ENCODE measurements at regions not wholly inside any gene's neighbourhood (a gene's known extent, or its start where the extent isn't known, plus 50 kb on each side); places are given as distances from the start of the nearest gene placed in this dataset.
A peak's percentile ranks its signal among the peaks of the same experiment; 100 is the strongest.

- no peak for DNase-seq (ENCODE audit: low spot score)
- ChIA-PET CTCF (no interaction called here), POLR2A (ENCODE audit: low non-redundant PET) (no interaction called here)
- H3K27ac ChIP-seq: no peak overlapping the region
- no peak for TF ChIP-seq CTCF (conservative IDR thresholded peaks at IDR 0.05; ENCODE audit: low read depth)
These were observed 461.6 kb downstream of the RASEF start for GRCh38 chr9:82601293-82601771.

GRCh38 chr9:82604947-82605656, 457.8 kb downstream of the RASEF start:
- no peak overlapping the region for H3K27ac ChIP-seq
- ChIA-PET CTCF (interaction anchor here (0.6 to 1.9 kb wide), 5 partner anchors 17 to 1149 kb away, joined by 3 to 10 read pairs (median 6); no protein-coding TSS in a partner anchor), POLR2A (ENCODE audit: low non-redundant PET) (no interaction called here)
- no peak for TF ChIP-seq CTCF (conservative IDR thresholded peaks at IDR 0.05; ENCODE audit: low read depth)
- DNase-seq (ENCODE audit: low spot score): no peak

GRCh38 chr9:82605657-82606031, 457.3 kb downstream of the RASEF start:
- no peak for DNase-seq (ENCODE audit: low spot score)
- no peak overlapping the region for H3K27ac ChIP-seq
- ChIA-PET CTCF (interaction anchor here (0.6 to 1.9 kb wide), 6 partner anchors 18 to 1150 kb away, joined by 3 to 10 read pairs (median 5); no protein-coding TSS in a partner anchor), POLR2A (ENCODE audit: low non-redundant PET) (no interaction called here)
- TF ChIP-seq CTCF (conservative IDR thresholded peaks at IDR 0.05; ENCODE audit: low read depth): no peak

- H3K27ac ChIP-seq: no peak overlapping the region
- POLR2A ChIA-PET (ENCODE audit: low non-redundant PET): no interaction called here
These were observed 456.9 kb downstream of the RASEF start for GRCh38 chr9:82606071-82606470.

GRCh38 chr9:82606492-82607382, 456.2 kb downstream of the RASEF start:
- CTCF ChIA-PET: interaction anchor here (0.5 to 1.9 kb wide), 14 partner anchors 9 to 851 kb away, joined by 3 to 10 read pairs (median 4); no protein-coding TSS in a partner anchor
- POLR2A ChIA-PET (ENCODE audit: low non-redundant PET): no interaction called here

More at GRCh38 chr9:82606071-82606470, 456.9 kb downstream of the RASEF start:
- TF ChIP-seq CTCF (conservative IDR thresholded peaks at IDR 0.05; ENCODE audit: low read depth): no peak
- DNase-seq (ENCODE audit: low spot score): no peak
- CTCF ChIA-PET: interaction anchor here (0.6 to 1.9 kb wide), 11 partner anchors 8 to 919 kb away, joined by 3 to 10 read pairs (median 6); no protein-coding TSS in a partner anchor

More at GRCh38 chr9:82606492-82607382, 456.2 kb downstream of the RASEF start:
- no peak overlapping the region for H3K27ac ChIP-seq
- DNase-seq (ENCODE audit: low spot score): peak; percentile 72
- peak; percentile 60 for TF ChIP-seq CTCF (conservative IDR thresholded peaks at IDR 0.05; ENCODE audit: low read depth)

Measured in RWPE1 (cell line).